ENCODE measurements at regions not wholly inside any gene's neighbourhood (a gene's known extent, or its start where the extent isn't known, plus 50 kb on each side); places are given as distances from the start of the nearest gene placed in this dataset.

- no peaks in the 10 kb centered on the region for H3K27me3 ChIP-seq (ENCODE audit: control insufficient read depth, insufficient read depth, low read length)
- no peak for ATAC-seq
- ChIA-PET POLR2A (no interaction called here), CTCF (no interaction called here)
- H3K27ac ChIP-seq (ENCODE audit: low read length): no peak overlapping the region
- TF ChIP-seq SIN3A (IDR thresholded peaks at IDR 0.05; ENCODE audit: borderline replicate concordance, insufficient read depth, low read depth, low read length) (no peak), TCF7L2 (IDR thresholded peaks at IDR 0.05; ENCODE audit: low read depth, low read length) (no peak), POLR2AphosphoS5 (IDR thresholded peaks at IDR 0.05; ENCODE audit: low read depth, low read length) (no peak)
- no TSS peak for BruUV-seq (replicated peaks)
- no peaks in the 10 kb centered on the region for H3K4me1 ChIP-seq (ENCODE audit: control insufficient read depth, insufficient read depth, low read length)
- intact Hi-C loops (cut with micrococcal nuclease; ENCODE audit: unreplicated experiment): no loop called here
- no peak overlapping the region for H3K4me3 ChIP-seq (ENCODE audit: low read depth in 2 of 2, low read length in 2 of 2)
- no peaks in the 10 kb centered on the region for H3K9me3 ChIP-seq (ENCODE audit: control insufficient read depth, insufficient read depth, low read depth, low read length)
- no peaks in the 10 kb centered on the region for H3K36me3 ChIP-seq (ENCODE audit: control insufficient read depth, insufficient read depth, low read length)
- no peak for DNase-seq (ENCODE audit: low read depth, low spot score)
- in situ Hi-C loops (cut with HindIII; ENCODE audit: low pct_unique_long_range_greater_than_20kb, low sequenced_read_pairs): no loop called here
These were observed 102.1 kb downstream of the MTERF1 start for GRCh38 chr7:91778416-91778815.

DNA sequence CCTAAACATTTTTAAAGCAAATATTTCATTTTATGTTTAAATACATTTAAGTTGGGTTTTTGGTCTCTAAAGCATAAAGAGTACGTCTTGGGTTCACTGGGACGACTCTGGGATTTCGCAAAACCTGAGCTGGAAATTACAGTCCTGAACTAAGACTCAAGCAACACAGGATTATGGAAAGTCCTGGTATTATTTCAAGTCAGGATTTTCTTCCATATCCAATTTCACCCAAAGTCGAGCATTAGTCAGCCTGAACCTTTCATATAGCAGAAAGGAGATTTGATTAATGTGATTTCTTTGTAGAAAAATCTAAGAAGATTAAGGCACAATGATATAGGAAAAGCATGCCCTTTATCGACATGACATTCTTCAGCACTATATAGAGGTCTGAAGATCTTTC is 100.0 kb downstream of the MTERF1 start:
- intact Hi-C loops (cut with micrococcal nuclease; ENCODE audit: unreplicated experiment): loop anchor here (5.0 kb wide), 1 partner anchor 693 kb away; no protein-coding TSS in a partner anchor
- DNase-seq (ENCODE audit: low read depth, low spot score) (no peak), ATAC-seq (no peak)
- H3K9me3 ChIP-seq (ENCODE audit: control insufficient read depth, insufficient read depth, low read depth, low read length): no peaks in the 10 kb centered on the region
- H3K27ac ChIP-seq (ENCODE audit: low read length): no peak overlapping the region
- TF ChIP-seq REST (IDR thresholded peaks at IDR 0.05; ENCODE audit: insufficient read depth in 1 of 2, low read depth in 2 of 2, low read length in 1 of 2) (no peak), TCF7L2 (IDR thresholded peaks at IDR 0.05; ENCODE audit: low read depth, low read length) (no peak), POLR2AphosphoS5 (IDR thresholded peaks at IDR 0.05; ENCODE audit: low read depth, low read length) (no peak), SIN3A (IDR thresholded peaks at IDR 0.05; ENCODE audit: borderline replicate concordance, insufficient read depth, low read depth, low read length) (no peak), CTCF (IDR thresholded peaks at IDR 0.05) (no peak)
- no peaks in the 10 kb centered on the region for H3K36me3 ChIP-seq (ENCODE audit: control insufficient read depth, insufficient read depth, low read length)
- H3K4me3 ChIP-seq (ENCODE audit: low read depth in 2 of 2, low read length in 2 of 2): no peak overlapping the region
- ChIA-PET CTCF (no interaction called here), POLR2A (no interaction called here)
- H3K27me3 ChIP-seq (ENCODE audit: control insufficient read depth, insufficient read depth, low read length): no peaks in the 10 kb centered on the region
- H3K4me1 ChIP-seq (ENCODE audit: control insufficient read depth, insufficient read depth, low read length): no peaks in the 10 kb centered on the region
- no TSS peak for BruUV-seq (replicated peaks)
- in situ Hi-C loops (cut with HindIII; ENCODE audit: low pct_unique_long_range_greater_than_20kb, low sequenced_read_pairs): no loop called here

- Histone ChIP-seq H3K27me3 (ENCODE audit: control insufficient read depth, insufficient read depth, low read length) (no peaks in the 10 kb centered on the region), H3K4me1 (ENCODE audit: control insufficient read depth, insufficient read depth, low read length) (no peaks in the 10 kb centered on the region), H3K4me3 (ENCODE audit: low read depth in 2 of 2, low read length in 2 of 2) (no peak overlapping the region), H3K27ac (ENCODE audit: low read length) (no peak overlapping the region), H3K36me3 (ENCODE audit: control insufficient read depth, insufficient read depth, low read length) (no peaks in the 10 kb centered on the region), H3K9me3 (ENCODE audit: control insufficient read depth, insufficient read depth, low read depth, low read length) (no peaks in the 10 kb centered on the region)
- intact Hi-C loops (cut with micrococcal nuclease; ENCODE audit: unreplicated experiment) (loop anchor here (5.0 kb wide), 1 partner anchor 697 kb away; no protein-coding TSS in a partner anchor), in situ Hi-C loops (cut with HindIII; ENCODE audit: low pct_unique_long_range_greater_than_20kb, low sequenced_read_pairs) (no loop called here)
- CTCF ChIA-PET: no interaction called here
- ATAC-seq: no peak
- DNase-seq (ENCODE audit: low read depth, low spot score): no peak
- no TSS peak for BruUV-seq (replicated peaks)
- POLR2A ChIA-PET: no interaction called here
- peak; percentile 27; the same call in 1 of the 2 replicates for TF ChIP-seq CTCF (IDR thresholded peaks at IDR 0.05)
- TF ChIP-seq POLR2AphosphoS5 (IDR thresholded peaks at IDR 0.05; ENCODE audit: low read depth, low read length): no peak
These were observed 96.0 kb downstream of the MTERF1 start for GRCh38 chr7:91784469-91784868.

Data from Panc1 (cell line).